ENCODE measurements at regions not wholly inside any gene's neighbourhood (a gene's known extent, or its start where the extent isn't known, plus 50 kb on each side); places are given as distances from the start of the nearest gene placed in this dataset.

- Histone ChIP-seq H3K9me3 (ENCODE audit: control insufficient read depth, low read depth, low read length) (no peaks in the 10 kb centered on the region), H3K4me2 (ENCODE audit: control insufficient read depth, extremely low read depth, insufficient read depth, low read depth, low read length) (peak overlapping the region; percentile 59), H3K36me3 (ENCODE audit: control insufficient read depth in 2 of 2, extremely low read depth in 1 of 2, insufficient read depth in 2 of 2, low read length in 2 of 2) (peaks cover 14 to 34% of the 10 kb centered on the region in 2 experiments), H4K20me1 (ENCODE audit: control insufficient read depth, extremely low read depth, insufficient read depth, low read length) (no peaks in the 10 kb centered on the region), H3K27me3 (ENCODE audit: control insufficient read depth, extremely low read depth, insufficient read depth, low read length) (no peaks in the 10 kb centered on the region), H3K4me3 (ENCODE audit: control insufficient read depth in 2 of 3, extremely low read depth in 1 of 3, insufficient read depth in 2 of 3, low read depth in 1 of 3, low read length in 3 of 3) (peak overlapping the region in 2 of 3 experiments; percentile 22 to 33), H3K79me2 (ENCODE audit: control insufficient read depth, insufficient read depth, low read length) (peaks cover 64% of the 10 kb centered on the region), H3K9me1 (ENCODE audit: control insufficient read depth, extremely low read depth, insufficient read depth, low read length) (no peaks in the 10 kb centered on the region), H3K4me1 (ENCODE audit: control insufficient read depth, extremely low read depth, insufficient read depth, low read length) (peaks cover 78% of the 10 kb centered on the region), H2AFZ (ENCODE audit: control insufficient read depth, low read length) (no peak overlapping the region), H3K27ac (ENCODE audit: control insufficient read depth, insufficient read depth, low read length) (peak overlapping the region; percentile 67), H3K9ac (ENCODE audit: control insufficient read depth, extremely low read depth, insufficient read depth, low read length) (peak overlapping the region; percentile 16)
- no peak for DNase-seq (ENCODE audit: low read depth, low spot score)
- FAIRE-seq, result no peak
- TF ChIP-seq, protein P1, sequence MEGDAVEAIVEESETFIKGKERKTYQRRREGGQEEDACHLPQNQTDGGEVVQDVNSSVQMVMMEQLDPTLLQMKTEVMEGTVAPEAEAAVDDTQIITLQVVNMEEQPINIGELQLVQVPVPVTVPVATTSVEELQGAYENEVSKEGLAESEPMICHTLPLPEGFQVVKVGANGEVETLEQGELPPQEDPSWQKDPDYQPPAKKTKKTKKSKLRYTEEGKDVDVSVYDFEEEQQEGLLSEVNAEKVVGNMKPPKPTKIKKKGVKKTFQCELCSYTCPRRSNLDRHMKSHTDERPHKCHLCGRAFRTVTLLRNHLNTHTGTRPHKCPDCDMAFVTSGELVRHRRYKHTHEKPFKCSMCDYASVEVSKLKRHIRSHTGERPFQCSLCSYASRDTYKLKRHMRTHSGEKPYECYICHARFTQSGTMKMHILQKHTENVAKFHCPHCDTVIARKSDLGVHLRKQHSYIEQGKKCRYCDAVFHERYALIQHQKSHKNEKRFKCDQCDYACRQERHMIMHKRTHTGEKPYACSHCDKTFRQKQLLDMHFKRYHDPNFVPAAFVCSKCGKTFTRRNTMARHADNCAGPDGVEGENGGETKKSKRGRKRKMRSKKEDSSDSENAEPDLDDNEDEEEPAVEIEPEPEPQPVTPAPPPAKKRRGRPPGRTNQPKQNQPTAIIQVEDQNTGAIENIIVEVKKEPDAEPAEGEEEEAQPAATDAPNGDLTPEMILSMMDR (optimal IDR thresholded peaks at IDR 0.05 in 1 of 3, IDR thresholded peaks at IDR 0.05 in 1 of 3, conservative IDR thresholded peaks at IDR 0.05 in 1 of 3; ENCODE audit: extremely low read depth in 1 of 3, insufficient read depth in 2 of 3, low read length in 3 of 3), result no peak
- no peak for TF ChIP-seq EZH2 (IDR thresholded peaks at IDR 0.05; ENCODE audit: low read length)
- dilution Hi-C loops (cut with MboI; ENCODE audit: extremely low pct_ligation_motif_present, low sequenced_read_pairs), result no loop called here
Measured at GRCh38 chrX:45751156-45751555, 550.5 kb upstream of the DIPK2B start.

GRCh38 chrX:45750639-45751038 is 550.0 kb upstream of the DIPK2B start:
- Histone ChIP-seq H3K27me3 (ENCODE audit: control insufficient read depth, extremely low read depth, insufficient read depth, low read length) (no peaks in the 10 kb centered on the region), H3K4me2 (ENCODE audit: control insufficient read depth, extremely low read depth, insufficient read depth, low read depth, low read length) (peak overlapping the region; percentile 59), H3K9ac (ENCODE audit: control insufficient read depth, extremely low read depth, insufficient read depth, low read length) (peak overlapping the region; percentile 26), H3K9me3 (ENCODE audit: control insufficient read depth, low read depth, low read length) (no peaks in the 10 kb centered on the region), H3K79me2 (ENCODE audit: control insufficient read depth, insufficient read depth, low read length) (peaks cover 59% of the 10 kb centered on the region), H3K36me3 (ENCODE audit: control insufficient read depth in 2 of 2, extremely low read depth in 1 of 2, insufficient read depth in 2 of 2, low read length in 2 of 2) (peaks cover 17 to 33% of the 10 kb centered on the region in 2 experiments), H3K4me3 (ENCODE audit: control insufficient read depth in 2 of 3, extremely low read depth in 1 of 3, insufficient read depth in 2 of 3, low read depth in 1 of 3, low read length in 3 of 3) (peak overlapping the region in 1 of 3 experiments; percentile 22), H3K27ac (ENCODE audit: control insufficient read depth, insufficient read depth, low read length) (peak overlapping the region; percentile 67), H3K9me1 (ENCODE audit: control insufficient read depth, extremely low read depth, insufficient read depth, low read length) (no peaks in the 10 kb centered on the region), H2AFZ (ENCODE audit: control insufficient read depth, low read length) (no peak overlapping the region), H3K4me1 (ENCODE audit: control insufficient read depth, extremely low read depth, insufficient read depth, low read length) (peaks cover 76% of the 10 kb centered on the region), H4K20me1 (ENCODE audit: control insufficient read depth, extremely low read depth, insufficient read depth, low read length) (no peaks in the 10 kb centered on the region)
- FAIRE-seq (peak; percentile 39), DNase-seq (ENCODE audit: low read depth, low spot score) (no peak)
- dilution Hi-C loops (cut with MboI; ENCODE audit: extremely low pct_ligation_motif_present, low sequenced_read_pairs), result no loop called here
- no peak for TF ChIP-seq EZH2 (IDR thresholded peaks at IDR 0.05; ENCODE audit: low read length)
- TF ChIP-seq, protein P1 (optimal IDR thresholded peaks at IDR 0.05 in 1 of 3, IDR thresholded peaks at IDR 0.05 in 1 of 3, conservative IDR thresholded peaks at IDR 0.05 in 1 of 3; ENCODE audit: extremely low read depth in 1 of 3, insufficient read depth in 2 of 3, low read length in 3 of 3), result no peak
